Myocyte (in vitro differentiated cells): ENCODE measurements at regions not wholly inside any gene's neighbourhood (a gene's known extent, or its start where the extent isn't known, plus 50 kb on each side); places are given as distances from the start of the nearest gene placed in this dataset.
"Not testable (repeated sequence)": the region's sequence is repeated elsewhere in the genome, so short reads cannot be mapped to it uniquely, and the experiment has no call there.

Source experiments
- DNase-seq: peaks from one replicate; pipeline ENCODE4 v3.0.0-alpha.2; 2012; ENCODE audit warnings: low read depth

GRCh38 chr21:28091466-28091865, 901.2 kb downstream of the LTN1 start:
- DNase-seq = no peak

- no peak for DNase-seq
Measured at GRCh38 chr21:28090546-28090945, 902.1 kb downstream of the LTN1 start.

- no peak for DNase-seq
Measured at GRCh38 chr21:28089599-28090441, 902.9 kb downstream of the LTN1 start.

DNA sequence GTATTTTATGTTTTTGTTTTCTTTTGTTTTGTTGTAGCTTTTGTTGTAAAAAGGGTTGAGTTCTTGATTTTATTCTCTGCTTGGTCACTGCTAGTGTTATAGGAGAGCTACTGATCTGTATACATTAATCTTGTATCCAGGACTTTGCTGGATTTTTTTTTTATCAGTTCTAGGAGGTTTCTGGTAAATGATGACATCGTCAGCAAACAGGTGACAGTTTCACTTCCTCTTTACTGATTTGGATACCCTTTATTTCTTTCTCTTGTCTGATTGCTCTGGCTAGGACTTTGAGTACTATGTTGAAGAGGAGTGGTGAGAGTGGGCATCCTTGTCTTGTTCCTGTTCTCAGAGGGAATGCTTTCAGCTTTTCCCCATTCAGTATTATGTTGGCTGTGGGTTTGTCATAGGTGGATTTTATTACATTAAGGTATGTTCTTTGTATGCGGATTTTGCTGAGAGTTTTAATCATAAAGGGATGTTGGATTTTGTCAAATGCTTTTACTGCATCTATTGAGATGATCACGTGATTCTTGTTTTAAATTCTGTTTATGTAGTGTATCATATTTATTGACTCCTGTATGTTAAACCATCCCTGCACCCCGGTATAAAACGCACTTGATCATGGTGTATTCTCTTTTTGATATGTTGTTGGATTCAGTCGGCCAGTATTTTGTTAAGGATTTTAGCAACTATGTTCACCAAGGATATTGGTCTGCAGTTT, 905.7 kb downstream of the LTN1 start:
- no peak for DNase-seq

GRCh38 chr21:28084951-28085350, 907.7 kb downstream of the LTN1 start:
- no peak for DNase-seq

DNA sequence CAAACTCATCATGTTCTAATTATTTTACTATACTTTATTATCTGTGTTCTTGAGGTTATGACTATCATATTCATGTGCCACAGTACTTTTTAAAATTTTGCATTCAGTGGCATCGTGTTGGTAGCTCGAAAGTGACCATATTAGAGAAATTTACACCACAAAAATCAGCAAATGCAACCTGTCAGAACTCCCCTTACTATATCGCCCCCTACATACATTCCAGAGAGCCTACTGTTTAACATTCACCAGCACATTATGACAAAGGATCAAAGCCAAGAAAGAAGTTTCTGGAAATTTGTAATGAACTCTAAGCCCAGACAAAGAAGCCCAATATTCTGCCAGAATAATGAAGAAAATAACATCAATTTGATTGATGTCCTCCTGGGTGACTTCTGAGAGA, 909.3 kb downstream of the LTN1 start:
- DNase-seq = no peak

- DNase-seq = no peak
Measured at GRCh38 chr21:28078126-28078525, 914.6 kb downstream of the LTN1 start.

DNA sequence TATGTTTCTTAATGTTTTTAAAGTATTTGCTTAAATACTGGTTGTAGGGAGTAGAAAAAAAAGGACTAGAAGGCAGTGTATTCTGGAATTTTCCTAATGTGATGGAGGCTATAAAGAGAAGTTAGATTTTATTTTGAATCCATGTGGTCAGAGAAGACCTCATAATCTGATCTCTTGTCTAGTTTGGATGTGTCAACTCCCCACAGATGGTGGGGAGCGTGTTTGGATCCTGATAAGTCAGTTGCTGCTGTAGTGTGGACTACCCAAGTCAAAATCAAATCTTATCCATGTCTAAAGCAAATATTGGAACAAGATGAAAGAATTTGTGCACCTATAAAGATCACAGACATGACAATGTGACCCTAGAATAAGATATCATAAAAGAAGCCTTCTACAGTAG, 918.0 kb downstream of the LTN1 start:
- peak; percentile 52 for DNase-seq

GRCh38 chr21:28072601-28073000, 920.1 kb downstream of the LTN1 start:
- no peak for DNase-seq

DNA sequence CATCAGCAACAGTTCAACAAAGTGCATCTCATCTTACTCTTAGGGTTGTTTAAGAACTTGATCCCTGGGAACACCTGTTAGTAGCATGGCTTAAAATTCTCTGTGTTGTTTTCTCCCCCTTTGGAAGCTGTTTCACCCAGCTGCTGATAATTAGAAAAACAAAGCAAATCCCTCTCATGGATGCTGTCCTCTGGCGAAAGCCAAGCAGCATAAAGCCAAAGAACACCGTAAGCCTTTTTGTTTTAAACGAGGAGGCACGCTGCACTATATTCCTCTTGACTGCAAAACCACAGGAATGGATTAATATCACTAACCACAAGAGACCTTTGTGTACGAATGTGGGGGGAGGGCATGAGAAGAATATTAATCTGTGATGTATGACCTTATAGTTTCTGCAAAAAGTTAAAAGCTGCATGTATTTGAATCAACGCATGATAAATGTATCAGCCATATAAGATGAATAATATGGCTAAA, 923.2 kb downstream of the LTN1 start:
- DNase-seq = peak; percentile 85

GRCh38 chr21:28068455-28069358, 924.0 kb downstream of the LTN1 start:
- DNase-seq = peak; percentile 36

DNA sequence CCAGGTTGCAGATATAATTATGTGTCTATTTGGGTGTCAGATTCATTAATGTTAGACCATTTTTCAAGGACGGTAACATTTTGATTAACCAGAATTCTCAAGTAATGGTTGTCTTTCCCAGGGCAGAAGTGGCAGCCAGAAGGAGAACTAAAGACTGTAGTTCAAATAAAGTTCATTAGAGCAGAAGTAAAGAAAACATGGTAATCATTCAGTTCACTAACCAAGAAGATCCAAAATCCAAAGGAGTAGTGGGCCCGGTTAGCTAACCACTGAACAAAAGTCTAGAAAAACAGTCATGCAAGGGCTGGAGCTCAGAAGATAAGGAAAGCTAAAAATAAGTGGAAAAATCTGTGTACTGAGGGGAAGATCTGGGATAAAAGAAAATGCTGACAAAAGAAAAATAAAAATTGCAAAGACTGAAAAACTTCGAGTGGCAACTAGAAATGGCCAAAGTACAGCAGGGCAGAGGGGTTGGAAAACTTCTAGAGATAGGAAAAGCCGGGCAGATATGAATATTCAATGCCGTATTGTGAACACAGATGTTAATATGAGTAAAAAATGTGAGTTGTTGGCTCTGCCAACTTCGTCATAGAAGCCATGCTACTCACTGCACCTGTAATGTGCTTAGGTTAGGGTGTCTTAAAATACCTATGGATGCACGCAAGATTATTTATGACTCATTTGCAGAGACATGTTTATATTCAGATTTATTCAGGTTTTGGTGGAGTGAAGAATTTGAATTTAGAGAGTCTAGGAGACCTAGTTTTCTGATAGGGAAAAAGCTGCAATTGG, 925.9 kb downstream of the LTN1 start:
- DNase-seq = no peak

- DNase-seq = peak; percentile 11
Measured at GRCh38 chr21:28066076-28066475, 926.6 kb downstream of the LTN1 start.

DNA sequence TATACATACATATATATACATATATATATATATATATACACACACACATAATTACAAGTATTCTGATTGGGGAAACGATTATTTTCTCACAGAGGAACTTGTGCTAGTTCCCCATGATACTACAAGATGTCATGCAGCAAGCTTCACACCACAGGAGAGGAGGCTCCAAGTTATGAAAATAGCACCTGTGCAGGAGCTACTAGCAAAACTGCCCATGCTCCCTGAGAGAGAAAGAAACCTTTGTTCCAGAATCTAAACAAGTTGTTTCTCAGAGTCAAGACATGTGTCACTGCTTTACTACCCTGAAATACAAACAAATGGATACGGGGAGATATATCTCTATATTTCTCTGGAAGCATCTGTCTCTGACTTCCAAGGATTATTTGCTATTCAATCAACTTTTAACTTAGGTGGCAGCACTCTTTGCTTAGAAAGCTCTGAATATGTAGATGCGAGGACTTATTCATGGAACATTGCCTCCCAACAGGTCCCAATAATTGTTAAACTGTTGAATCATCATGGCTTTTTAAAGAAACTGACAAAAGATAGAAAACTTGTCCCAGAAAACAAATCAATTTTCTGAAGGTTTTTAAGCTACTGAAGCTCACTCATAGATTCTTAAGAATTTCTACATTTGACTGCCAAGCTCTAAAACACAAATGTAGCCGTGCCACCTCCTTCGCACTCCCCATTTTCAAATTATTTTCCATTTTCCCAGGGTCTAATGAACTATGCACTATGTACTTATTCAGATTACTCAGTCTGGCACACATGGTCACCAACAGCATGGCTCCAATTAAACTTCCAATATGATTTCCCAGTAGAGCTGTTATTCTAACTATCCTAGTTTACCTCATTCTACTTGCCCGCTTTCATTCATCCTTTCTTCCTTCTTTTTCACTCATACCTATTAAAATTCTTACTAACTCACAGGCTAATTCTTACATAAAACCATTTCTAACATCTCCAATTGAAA, 929.1 kb downstream of the LTN1 start:
- DNase-seq = no peak

DNA sequence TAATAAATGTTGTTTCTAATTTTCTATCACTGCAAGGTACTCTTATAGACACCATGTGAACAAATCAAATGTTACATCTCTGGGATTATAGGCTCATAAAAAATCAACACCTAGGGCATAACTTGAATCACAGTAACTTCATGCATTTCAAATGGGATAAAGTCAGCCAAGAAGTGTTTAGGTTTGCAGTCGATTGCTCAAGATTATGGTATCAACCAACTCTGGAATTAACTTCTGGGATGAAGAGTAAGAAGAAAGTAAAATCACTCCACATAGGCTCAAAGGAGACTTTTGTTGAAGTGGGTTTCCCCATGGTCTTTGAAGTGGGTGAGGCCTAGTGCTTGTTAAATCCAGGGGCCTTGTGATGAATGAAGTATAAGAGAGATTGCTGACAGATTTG, 939.7 kb downstream of the LTN1 start:
- DNase-seq = not testable (repeated sequence)

- DNase-seq = peak; percentile 61
Measured at GRCh38 chr21:28051649-28052048, 941.0 kb downstream of the LTN1 start.

DNA sequence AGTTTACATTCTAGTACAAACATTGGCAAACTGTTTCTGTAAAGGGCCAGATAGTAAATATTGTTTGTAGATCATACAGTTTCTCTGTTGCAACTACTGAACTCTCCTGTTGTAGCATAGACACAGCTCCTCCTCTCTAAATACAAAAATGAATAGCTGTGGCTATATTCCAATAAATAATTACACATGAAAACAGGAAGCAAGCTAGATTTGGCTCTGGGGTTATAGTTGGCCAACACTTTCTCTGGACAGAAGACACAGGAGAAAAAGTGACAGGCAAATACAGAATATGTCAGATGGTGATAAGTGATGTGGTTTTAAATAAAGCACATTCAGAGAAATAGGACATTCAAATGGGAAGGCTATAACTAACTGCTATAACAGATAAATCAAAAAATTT, 957.0 kb downstream of the LTN1 start:
- not testable (repeated sequence) for DNase-seq

DNA sequence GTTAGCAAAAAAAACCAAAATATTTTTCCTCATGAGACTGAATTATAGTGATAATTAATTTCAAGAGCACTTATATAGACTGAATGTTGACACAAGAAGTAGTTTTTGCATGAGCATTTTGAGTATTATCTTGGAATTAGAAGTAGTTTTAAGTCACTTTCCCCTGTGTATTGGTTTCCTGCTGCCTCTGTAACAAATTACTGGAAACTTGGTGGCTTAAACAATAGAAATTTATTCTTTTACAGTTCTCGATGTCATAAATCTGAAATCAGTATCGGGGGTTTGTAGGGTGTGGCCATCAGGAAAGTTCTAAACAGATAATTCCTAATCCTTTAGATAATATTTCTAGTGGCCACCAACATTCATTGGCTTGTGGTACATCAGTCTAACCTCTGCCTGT, 957.8 kb downstream of the LTN1 start:
- not testable (repeated sequence) for DNase-seq

GRCh38 chr21:28034334-28034733, 958.3 kb downstream of the LTN1 start:
- DNase-seq = not testable (repeated sequence)
